ENCODE measurements at regions not wholly inside any gene's neighbourhood (a gene's known extent, or its start where the extent isn't known, plus 50 kb on each side); places are given as distances from the start of the nearest gene placed in this dataset.
"Not testable (repeated sequence)": the region's sequence is repeated elsewhere in the genome, so short reads cannot be mapped to it uniquely, and the experiment has no call there.

DNA sequence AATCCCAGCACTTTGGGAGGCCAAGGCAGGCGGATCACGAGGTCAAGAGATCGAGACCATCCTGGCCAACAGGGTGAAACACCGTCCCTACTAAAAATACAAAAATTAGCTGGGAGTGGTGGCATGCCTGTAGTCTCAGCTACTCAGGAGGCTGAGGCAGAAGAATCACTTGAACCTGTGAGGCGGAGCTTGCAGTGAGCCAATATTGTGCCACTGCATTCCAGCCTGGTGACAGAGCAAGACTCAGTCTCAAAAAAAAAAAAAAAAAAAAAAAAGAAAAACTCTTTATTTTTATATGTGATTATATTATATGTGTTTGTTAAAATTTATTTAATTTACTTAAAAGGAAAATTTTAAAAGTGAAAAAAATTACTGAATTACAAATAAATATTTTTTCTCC is 56.8 kb upstream of the RC3H1 start:
- TF ChIP-seq, protein P1, sequence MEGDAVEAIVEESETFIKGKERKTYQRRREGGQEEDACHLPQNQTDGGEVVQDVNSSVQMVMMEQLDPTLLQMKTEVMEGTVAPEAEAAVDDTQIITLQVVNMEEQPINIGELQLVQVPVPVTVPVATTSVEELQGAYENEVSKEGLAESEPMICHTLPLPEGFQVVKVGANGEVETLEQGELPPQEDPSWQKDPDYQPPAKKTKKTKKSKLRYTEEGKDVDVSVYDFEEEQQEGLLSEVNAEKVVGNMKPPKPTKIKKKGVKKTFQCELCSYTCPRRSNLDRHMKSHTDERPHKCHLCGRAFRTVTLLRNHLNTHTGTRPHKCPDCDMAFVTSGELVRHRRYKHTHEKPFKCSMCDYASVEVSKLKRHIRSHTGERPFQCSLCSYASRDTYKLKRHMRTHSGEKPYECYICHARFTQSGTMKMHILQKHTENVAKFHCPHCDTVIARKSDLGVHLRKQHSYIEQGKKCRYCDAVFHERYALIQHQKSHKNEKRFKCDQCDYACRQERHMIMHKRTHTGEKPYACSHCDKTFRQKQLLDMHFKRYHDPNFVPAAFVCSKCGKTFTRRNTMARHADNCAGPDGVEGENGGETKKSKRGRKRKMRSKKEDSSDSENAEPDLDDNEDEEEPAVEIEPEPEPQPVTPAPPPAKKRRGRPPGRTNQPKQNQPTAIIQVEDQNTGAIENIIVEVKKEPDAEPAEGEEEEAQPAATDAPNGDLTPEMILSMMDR (IDR thresholded peaks at IDR 0.05; ENCODE audit: poor library complexity), result not testable (repeated sequence)
- not testable (repeated sequence) for TF ChIP-seq EZH2 (IDR thresholded peaks at IDR 0.05; ENCODE audit: borderline replicate concordance)

All from hepatocyte (in vitro differentiated cells).